HG03039 (cell line): ENCODE measurements at regions not wholly inside any gene's neighbourhood (a gene's known extent, or its start where the extent isn't known, plus 50 kb on each side); places are given as distances from the start of the nearest gene placed in this dataset.

Experiments used
- ATAC-seq: cut with Tn5 transposase; IDR thresholded peaks from one replicate; pipeline ENCODE4 v1.9.1; 2021; ENCODE audit warnings: mild to moderate bottlenecking, moderate library complexity; ENCODE audit not compliant: unreplicated experiment

DNA sequence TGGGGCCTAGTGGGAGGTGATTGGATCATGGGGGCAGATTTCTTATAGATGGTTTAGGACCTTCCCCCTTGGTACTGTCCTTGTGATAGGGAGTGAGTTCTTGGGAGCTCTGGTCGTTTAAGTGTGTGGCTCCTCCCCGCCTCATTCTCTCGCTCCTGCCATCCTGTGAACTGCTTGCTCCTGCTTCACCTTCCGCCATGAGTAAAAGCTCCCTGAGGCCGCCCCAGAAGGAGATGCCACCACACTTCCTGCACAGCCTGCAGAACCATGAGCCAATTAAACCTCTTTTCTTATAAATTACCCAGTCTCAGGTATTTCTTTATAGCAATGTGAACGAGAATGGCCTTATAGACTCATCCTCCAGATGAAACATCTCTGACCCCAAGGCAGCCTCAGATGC lies 101.5 kb downstream of the KCNF1 start:
- no peak for ATAC-seq

DNA sequence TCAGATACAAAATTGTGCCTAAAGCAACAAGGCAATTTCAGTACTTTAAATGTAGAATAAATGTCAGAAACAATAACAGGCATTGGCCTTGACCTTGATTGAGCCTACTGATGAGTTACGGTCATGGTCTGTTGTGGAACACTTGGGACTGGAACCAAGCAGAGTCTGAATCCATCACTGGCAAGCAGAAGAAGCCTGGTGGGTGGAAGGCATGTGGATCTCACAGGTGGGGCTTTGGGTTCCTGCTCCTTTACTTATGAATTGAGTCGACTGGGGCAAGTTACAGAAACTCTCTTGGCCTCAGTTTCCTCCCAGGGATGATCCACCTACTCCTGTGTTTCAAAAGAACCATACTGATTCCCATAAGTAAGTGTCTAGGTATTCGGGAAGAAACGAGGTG lies 102.3 kb downstream of the KCNF1 start:
- no peak for ATAC-seq

DNA sequence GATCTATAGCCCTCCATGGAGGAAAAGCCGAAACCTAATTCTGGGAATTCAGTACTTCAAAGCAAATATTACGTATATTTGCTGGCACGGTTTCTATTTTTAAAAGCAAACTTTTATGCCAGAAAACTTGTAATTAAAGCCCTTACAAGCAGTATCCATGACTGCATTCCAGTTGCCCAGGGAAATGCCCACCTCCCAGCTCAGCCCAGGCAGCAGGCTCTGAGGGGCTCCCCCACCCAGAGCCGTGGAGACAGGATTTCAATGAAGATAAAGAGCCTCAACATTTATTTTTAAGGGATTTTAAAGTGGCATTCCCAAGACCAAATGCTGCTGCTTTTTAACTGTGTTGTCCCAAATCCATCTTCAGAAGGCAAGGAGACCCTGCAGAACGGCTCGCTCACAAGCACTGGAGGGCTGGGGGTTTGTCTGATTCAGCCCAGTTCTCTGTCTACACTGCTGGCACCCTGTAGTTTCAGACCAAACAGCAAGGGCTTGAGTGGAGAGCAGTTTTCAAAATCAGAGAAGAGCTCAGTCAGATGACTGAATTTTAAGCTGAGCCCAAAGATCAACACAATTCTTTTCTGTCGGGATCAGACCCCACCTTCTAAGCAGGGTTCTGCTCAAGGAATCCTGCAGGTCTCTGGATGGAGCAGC lies 105.1 kb downstream of the KCNF1 start:
- ATAC-seq, result no peak

DNA sequence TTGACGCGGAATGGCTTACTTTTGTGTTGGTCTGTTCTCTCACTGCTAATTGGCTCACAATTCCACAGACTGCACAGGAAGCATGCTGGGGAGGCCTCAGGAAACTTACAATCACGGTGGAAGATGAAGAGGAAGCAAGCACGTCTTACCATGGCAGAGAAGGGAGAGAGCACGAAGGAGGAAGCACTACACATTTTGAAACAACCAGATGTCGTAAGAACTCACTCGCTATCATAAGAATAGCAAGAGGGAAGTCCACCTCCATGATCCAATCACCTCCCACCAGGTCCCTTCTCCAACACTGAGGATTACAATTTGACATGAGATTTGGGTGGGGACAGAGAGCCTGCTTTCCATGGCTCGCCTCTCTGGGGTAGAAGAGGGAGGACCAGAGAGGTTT lies 106.2 kb downstream of the KCNF1 start:
- no peak for ATAC-seq

DNA sequence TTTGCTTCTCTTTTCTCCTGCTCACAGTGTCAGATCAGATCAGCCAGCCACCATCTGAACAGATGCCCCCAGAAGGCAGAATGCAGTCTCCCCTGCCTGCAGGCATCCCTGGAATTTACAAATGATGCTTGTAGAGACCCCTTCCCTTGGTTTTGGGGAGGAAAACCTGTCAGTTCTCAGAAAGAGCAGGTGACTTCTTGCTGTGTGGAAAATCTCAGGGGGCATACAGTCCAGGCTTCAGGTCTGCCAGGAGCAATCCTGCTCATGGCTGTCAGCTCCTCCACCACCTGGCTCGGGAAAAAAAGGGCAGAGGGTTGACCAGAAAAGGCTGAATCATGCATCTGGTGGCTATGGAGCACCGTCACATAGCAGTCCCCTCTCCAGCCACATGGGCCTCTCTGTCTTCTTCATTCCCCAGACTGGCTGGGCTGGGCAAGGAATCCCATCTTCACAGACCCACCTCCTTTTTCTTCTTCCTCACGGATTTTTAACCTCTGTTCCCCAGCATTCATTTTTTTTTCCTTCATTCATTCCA lies 107.0 kb downstream of the KCNF1 start:
- no peak for ATAC-seq

DNA sequence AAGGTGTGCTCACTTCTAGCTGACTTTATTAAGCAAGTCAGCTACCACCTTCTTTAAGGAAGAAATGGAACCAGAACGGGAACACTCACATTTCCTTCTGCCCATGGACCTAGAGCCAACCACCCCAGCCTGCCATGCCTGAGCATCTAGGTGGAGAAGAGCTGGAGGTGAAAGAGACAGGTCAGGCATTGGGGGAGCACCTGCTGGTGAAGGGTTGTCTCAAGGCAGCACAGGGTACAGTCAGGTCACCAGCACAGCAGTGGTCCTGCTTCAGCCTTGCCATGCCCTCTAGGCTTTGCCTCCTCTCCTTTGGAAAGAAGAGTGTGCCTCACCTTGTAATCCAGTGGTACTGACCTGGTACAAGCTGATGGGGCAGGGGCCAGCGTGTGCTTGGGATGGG lies 107.9 kb downstream of the KCNF1 start:
- no peak for ATAC-seq

DNA sequence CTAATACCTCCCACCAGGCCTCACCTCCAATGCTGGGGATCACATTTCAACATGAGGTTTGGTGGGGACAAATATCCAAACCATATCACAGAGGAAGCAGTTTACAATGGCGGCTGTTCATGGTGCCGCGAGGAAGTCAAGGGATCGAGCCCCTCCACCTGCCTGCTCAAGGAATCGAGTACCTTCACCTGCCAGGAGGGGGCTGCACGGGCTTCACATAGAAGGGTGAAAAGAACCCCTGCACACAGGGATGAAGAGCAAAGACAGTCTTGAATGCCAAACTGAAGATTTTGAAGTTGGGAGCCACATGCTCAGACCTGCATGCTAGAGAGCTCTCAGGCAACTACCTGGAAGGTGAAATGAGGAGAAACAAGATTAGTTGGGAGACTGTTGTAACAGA lies 110.3 kb downstream of the KCNF1 start:
- no peak for ATAC-seq

DNA sequence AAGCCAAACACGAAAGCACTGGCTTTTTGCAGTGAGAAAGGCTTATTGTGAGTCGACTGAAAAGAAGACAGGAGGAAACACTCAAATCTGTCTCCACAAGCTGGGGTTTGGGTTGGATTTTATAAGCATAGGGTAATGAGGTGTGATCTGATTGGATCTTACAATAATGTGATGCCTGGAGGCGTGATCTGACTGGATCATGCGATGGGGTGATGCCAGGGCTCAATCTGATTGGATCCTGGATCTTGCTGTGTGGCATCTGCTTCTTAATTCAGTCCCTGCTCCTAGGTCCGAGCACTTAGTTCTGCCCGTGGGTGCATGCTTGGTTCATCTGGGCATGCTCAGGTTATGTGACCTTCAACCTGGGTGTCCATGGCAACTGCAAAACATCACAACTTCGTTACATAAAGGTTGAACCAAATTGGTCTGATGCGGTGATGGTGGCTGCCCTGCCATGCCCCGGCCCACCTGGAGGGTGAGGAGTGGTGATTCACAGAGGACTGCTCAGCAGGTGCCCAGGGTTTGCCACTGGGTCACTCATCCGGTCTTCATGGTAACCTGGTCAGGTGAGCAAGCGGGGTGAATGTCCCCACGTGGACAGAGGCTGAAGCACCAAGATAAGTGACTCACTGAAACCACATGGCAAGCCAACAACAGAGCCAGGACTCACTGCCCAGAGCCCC lies 111.0 kb downstream of the KCNF1 start:
- no peak for ATAC-seq

DNA sequence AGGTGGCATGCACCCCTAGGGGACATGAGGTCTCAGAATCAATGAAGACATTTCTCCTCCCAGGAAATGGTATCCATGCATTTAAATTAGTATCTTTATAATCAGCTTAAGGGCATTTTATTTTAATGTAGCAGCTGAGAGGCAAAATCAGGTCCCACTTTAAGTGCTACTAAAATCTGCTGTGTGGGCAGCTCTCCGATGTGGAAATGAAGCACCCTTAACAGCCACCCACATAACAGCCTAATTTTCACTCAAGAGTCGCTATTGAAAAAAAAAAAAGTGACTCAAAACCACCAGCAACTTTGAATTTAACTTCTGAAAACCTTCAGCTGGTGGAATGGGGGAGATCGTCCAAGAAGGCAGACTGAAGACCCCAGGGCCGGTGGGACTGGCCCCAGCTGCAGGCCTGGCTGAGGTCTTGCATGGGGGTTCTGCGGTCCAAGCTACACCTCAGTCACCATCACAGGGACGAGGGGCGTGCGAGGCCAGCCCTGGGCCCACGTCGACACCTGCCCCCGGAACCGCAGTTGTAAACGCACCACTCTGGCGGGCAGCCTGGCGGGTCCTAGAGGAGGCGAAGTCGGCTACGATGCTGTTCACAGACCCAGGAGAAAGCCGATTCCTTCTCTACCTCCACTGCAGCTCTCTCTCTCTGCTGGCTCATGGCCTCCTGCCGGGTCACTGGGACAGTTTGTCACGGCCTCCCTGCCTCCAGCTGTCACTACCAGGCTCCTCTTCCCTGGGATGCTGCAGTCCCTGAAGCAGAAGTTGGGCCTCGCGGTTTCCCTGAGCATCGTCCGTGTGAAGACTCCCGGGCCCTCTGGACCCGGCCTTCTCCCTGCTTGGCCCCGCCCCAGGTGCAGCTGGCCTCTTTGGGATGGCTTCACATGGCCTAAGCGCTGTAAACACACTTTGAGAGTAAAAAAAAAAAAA lies 111.9 kb downstream of the KCNF1 start:
- ATAC-seq, result no peak

DNA sequence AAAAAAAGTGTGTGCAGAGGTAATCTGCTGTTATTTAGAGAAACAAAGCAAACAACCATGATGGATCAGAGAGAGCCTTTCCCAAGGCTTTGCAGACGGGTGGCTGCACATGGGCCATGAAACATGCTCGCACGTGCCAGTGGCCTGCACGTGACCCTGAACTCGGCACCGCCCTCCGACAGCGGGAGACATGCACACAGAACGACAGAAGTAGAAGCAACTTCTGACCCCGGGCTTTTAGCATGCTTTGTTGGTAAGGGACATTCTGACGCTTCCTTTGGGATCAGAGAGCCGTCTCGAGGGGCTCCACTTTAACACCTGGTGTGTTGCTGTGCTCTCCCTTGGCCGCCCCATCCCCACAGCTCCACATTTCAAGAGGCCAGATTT lies 112.5 kb downstream of the KCNF1 start:
- ATAC-seq, result no peak

DNA sequence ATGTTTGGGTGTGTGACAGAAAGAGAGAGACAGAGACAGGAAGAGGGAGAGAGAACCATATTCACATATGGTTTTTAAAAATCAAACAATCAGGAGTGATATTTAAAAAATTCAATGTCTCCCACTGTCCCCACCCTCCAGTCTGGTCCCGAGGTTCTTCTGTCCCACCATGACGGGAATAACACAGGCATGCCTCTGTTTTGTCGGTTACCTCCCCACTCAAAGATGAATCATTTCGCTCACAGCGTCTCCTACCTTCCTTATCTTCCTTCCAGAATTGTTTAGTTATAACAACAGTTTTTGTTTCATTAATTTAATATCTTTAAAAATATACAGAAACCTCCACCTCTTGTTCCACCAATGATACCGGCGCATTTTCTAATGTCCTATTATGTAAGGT lies 113.0 kb downstream of the KCNF1 start:
- ATAC-seq, result no peak

DNA sequence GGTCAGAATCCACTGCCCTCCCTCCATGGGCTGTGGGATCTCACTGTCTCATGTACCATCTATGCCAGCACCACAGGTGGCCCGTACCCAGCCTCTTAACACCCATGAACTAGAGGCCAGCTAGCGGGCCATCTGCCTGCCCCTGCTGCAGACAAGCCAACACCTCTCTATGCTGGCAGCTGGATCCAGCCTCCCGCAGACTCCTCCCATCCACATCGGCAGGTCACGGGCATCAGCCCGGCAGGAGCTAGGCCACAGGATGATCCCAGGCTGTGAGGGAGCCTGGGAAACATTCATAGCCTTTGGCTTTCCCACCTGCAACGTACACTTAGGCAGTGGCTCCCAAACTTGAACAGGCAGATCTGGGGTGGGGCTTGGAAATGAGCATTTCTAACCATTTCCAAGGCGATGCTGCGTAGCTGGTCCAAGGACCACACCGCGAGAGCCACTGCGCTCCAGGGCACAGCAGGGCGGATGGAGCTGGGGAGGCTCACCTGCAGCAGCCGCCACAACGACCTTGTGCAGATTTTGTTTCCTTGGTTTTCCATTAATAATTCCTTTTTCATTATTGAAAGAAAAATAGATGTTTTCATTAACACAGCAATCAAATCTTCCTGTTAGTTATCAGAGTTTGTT lies 114.7 kb downstream of the KCNF1 start:
- no peak for ATAC-seq

DNA sequence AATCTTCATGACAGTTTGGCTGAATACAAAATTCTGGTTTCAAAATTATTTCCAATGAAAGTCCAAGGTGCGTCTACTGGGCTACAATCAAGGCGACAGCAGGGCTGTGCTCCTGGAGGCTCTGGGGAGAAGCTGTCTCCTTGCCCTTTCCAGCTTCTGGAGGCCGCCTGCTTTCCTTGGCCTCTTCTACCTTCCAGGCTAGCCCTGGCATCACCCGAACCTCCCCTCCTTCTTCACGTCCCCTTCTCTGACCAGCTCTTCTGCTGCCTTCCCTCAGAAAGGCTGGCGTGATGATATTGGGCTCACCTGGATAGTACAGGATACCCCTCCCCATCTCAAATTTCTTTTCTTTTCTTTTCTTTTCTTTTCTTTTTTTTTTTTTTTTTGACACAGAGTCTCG lies 115.5 kb downstream of the KCNF1 start:
- ATAC-seq, result no peak

DNA sequence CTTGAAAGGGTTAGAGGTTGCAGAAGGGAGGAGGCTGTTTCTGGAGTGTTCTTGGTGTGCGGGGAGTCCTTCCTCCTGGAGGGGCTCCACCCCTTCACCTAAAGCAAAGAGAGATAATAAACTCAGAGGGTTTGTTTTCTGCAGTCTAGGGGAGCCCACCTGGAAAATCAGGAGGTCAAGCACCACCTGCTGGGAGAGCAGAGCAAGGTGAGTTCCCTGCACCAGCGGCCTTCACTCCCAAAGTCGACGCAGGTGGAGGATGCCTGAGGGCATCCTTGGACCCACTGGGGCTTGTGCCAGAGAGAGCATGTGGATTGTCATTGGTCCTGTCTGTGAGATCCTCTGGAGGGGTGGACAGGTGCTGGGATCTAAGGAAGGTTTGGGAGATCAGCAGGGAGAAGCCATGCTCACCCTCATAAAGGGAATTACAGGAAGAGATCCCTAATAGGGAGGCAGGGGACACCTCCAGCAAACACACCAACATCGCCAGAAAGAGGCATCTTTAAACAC lies 116.7 kb downstream of the KCNF1 start:
- no peak for ATAC-seq

DNA sequence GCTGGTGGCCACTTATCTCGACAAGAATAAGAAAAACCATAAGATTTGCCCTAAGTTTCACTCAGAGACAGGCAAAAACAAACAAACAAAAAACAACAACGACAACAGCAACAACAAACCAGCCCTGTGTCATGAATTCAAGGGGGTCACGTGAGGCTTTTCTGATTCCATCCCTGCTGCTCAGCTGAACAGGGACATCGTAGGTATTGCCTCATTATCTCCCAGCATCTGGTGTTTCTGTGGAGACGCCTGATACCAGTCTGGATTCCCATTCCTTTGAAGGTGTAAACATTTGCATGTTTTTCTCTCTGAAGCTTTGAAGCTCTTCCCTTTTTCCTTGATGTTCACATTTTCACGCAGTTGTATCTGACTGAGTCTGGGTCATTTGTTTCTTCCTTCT lies 117.4 kb downstream of the KCNF1 start:
- ATAC-seq, result no peak

DNA sequence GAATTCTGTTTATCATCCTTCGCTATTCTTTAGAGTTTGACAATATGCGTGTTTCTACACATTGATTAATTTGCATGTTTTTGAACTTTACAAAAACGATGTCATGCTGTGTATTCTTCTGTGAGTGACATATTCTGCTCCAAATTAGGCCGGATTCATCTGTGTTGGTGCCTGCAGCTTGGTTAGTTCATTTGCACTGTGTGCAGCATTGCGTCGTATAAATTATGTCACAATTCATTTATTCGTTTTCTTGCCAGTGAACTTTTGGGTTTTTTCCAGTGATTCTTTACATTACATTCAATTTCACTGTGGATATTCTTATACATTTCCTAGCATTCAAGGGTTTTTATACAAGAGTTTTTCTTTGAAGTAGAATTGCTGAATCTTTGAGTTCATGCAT lies 118.3 kb downstream of the KCNF1 start:
- no peak for ATAC-seq

DNA sequence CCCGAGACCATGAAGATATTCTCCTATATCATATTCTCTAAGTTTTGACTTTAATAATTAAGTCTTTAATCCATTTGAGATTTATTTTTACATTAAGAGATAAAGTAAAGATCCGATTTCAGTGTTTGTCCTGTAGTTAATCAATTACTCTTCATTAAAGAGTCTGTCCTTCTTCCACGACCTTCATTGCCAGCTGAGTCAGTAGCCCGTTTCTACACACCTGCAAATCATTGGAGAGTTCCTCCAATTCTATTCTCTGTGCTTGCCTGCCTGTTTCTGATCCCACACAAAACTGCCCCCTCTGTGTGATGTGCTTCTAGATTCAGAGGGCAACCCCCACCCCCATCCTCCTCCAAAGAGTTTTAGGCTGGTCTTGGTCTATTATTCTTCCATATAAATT lies 119.2 kb downstream of the KCNF1 start:
- no peak for ATAC-seq

DNA sequence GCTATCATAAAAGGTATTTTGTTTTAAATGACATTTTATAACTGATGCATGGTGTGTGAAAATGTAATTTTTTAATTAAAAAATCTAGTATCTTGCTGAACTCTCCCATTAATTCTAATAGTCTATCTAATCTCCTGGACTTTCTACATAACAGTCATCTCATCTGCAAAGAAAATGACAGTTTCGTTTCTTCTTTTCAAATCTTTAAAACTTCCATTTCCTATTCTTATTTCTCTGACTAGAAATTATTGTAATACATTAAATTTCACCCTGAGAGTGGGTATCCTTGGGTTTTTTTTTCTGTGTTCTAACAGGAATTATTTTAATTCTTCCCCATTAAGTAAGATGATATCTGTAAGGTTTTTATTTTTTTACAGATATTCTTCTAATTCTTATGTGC lies 120.1 kb downstream of the KCNF1 start:
- ATAC-seq, result no peak

DNA sequence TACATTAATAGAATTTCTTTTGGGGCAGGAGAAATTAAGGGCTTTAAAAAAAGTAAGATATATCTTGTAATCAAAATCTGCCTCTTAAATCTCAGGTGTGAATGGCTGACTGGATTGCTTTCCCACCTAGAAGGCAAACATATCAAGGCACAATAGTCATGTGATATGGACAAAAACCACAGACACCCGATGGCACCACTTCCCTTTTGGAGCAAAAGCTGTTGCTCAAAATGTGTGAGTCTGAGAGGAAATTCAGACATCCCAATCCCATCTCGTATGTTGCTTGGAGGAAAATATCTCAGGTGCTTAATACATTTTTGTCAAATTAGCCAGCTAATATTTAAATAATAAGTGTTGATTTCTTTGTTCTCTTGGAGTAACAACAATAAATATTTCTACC lies 120.7 kb downstream of the KCNF1 start:
- ATAC-seq, result no peak

DNA sequence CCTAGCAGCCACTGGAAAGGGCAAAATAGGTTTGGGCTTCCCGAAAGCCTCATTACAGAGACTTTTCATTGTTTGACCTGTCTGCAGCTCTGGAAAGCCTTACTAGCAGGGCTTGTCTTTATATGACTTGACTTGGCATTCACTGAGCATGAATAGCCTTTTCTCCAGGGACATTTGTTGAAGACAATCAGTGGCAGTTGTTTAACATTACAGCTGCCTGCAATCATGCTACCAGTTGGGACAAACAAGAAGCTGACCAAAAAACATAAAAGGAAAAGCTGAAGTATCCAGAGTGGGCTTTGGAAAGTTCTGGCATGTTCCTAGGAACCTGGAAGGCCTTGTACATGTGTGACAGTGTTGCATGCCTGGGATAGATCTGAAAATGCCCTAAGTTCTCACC lies 121.4 kb downstream of the KCNF1 start:
- ATAC-seq, result no peak

DNA sequence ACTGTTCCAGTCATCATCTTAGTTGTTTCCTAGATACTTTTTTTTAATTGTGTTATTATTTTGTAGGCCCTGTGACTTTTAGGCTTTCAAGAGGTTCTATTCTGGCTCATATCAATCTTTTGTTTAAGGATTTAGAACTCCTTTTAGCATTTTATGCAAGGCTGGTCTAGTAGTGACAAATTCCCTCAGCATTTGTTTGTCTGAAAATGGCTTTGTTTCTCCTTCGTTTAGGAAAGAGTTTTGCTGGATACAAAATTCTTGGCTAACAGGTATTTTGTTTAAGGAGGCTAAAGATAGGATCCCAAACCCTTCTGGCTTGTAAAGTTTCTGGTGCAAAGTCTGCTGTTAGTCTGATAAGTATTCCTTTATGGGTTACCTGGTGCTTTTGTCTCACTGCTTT lies 116.6 kb upstream of the SLC66A3 start:
- ATAC-seq, result no peak
